ENCODE measurements at regions not wholly inside any gene's neighbourhood (a gene's known extent, or its start where the extent isn't known, plus 50 kb on each side); places are given as distances from the start of the nearest gene placed in this dataset.

DNA sequence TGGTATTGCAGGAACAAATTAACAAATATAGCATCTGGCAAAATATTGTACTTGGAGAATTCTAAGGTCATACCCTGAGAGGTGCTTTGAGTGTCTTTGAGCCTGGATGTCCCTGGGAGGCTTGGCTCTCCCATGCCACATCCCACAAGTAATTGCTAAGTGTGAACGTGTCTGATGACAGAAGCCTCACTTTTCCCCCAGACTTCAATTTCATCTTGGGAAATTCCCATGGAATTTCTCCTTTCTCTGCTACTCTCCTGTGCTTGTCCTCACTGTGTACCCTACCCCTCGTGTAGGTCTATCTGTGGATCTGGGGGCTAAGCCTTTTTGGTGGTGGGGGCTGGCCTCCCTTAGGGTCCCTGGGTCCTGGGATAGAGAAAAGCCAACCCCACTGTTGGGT, 293.3 kb downstream of the TCF7L2 start:
- TF ChIP-seq, protein P1, sequence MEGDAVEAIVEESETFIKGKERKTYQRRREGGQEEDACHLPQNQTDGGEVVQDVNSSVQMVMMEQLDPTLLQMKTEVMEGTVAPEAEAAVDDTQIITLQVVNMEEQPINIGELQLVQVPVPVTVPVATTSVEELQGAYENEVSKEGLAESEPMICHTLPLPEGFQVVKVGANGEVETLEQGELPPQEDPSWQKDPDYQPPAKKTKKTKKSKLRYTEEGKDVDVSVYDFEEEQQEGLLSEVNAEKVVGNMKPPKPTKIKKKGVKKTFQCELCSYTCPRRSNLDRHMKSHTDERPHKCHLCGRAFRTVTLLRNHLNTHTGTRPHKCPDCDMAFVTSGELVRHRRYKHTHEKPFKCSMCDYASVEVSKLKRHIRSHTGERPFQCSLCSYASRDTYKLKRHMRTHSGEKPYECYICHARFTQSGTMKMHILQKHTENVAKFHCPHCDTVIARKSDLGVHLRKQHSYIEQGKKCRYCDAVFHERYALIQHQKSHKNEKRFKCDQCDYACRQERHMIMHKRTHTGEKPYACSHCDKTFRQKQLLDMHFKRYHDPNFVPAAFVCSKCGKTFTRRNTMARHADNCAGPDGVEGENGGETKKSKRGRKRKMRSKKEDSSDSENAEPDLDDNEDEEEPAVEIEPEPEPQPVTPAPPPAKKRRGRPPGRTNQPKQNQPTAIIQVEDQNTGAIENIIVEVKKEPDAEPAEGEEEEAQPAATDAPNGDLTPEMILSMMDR (IDR thresholded peaks at IDR 0.05; ENCODE audit: low read depth, low read length), result no peak
- no peak for DNase-seq (ENCODE audit: low read depth in 1 of 2, low spot score in 1 of 2)
- H3K4me3 ChIP-seq, result no peak overlapping the region
- H3K9me3 ChIP-seq (ENCODE audit: low read depth), result no peaks in the 10 kb centered on the region
- H3K27me3 ChIP-seq, result no peaks in the 10 kb centered on the region
- no peaks in the 10 kb centered on the region for H3K36me3 ChIP-seq
- no peaks in the 10 kb centered on the region for H3K4me1 ChIP-seq (ENCODE audit: low read depth)
- no peak overlapping the region for H3K27ac ChIP-seq

DNA sequence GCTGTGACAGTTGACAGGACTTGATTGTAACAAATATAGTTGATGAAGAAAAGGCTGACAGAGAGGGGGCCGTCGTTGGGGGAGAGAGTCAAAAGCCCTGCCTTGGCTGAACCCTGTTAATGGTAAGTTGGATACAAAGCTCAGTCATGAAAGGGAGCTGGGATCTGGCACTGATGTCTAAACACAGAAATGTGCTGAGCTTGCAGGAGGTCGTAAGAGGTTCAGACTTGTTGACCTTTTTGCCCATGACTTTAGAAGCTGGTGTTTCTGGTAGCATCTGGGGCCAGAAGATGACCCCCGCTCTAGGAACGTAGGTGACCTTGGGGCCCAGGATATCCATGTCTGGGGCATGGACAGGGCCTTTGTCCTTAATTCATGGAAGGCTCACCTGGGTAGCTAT, 294.7 kb downstream of the TCF7L2 start:
- Histone ChIP-seq H3K27ac (no peak overlapping the region), H3K4me1 (ENCODE audit: low read depth) (no peaks in the 10 kb centered on the region), H3K4me3 (no peak overlapping the region), H3K9me3 (ENCODE audit: low read depth) (no peaks in the 10 kb centered on the region), H3K27me3 (no peaks in the 10 kb centered on the region), H3K36me3 (no peaks in the 10 kb centered on the region)
- DNase-seq (ENCODE audit: low read depth in 1 of 2, low spot score in 1 of 2), result no peak
- TF ChIP-seq, protein P1 (IDR thresholded peaks at IDR 0.05; ENCODE audit: low read depth, low read length), result no peak

DNA sequence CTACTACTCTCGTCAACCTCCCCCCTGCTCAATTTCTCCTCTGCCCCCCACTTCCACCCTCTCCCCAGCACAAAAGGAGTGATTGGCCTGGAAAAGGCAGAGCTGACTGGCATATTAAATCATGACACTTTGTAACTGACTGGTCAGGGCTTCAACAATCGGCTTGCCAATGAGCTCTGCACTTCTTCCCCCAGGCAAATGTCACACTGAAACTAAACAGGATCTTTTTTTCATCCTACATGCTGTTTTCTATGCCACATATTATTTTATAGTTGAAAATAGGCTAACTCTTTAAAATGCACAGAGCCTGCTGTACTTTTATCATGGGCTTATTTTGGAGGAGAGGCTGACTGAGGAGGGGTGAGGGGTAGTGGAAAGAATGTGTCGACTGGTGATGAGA, 295.2 kb downstream of the TCF7L2 start:
- TF ChIP-seq, protein P1 (IDR thresholded peaks at IDR 0.05; ENCODE audit: low read depth, low read length), result no peak
- DNase-seq (ENCODE audit: low read depth in 1 of 2, low spot score in 1 of 2), result no peak
- H3K4me1 ChIP-seq (ENCODE audit: low read depth), result no peaks in the 10 kb centered on the region
- no peaks in the 10 kb centered on the region for H3K27me3 ChIP-seq
- no peaks in the 10 kb centered on the region for H3K9me3 ChIP-seq (ENCODE audit: low read depth)
- H3K36me3 ChIP-seq, result no peaks in the 10 kb centered on the region
- no peak overlapping the region for H3K27ac ChIP-seq
- H3K4me3 ChIP-seq, result no peak overlapping the region

DNA sequence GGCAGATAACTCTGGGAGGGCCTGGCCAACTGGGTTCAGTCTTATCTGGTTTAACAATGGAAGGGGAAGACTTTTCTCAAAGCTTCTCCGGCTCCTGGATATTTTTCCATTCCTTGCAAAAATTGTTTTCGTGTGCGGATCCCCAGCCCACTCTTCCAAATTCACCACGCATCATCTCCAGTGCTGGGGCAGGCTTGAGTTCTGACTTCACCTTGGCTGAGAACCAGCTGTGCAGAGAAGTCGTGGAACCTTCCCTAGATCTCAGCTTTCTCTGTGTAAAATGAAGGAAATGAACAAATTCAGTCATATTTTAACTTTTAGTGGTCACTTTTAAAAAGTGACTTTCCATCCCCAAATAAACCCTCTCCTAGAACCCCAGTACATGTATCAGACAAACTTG, 297.0 kb downstream of the TCF7L2 start:
- Histone ChIP-seq H3K4me1 (ENCODE audit: low read depth) (no peaks in the 10 kb centered on the region), H3K27ac (no peak overlapping the region), H3K4me3 (no peak overlapping the region), H3K9me3 (ENCODE audit: low read depth) (no peaks in the 10 kb centered on the region), H3K27me3 (no peaks in the 10 kb centered on the region), H3K36me3 (no peaks in the 10 kb centered on the region)
- no peak for DNase-seq (ENCODE audit: low read depth in 1 of 2, low spot score in 1 of 2)
- TF ChIP-seq, protein P1 (IDR thresholded peaks at IDR 0.05; ENCODE audit: low read depth, low read length), result no peak

DNA sequence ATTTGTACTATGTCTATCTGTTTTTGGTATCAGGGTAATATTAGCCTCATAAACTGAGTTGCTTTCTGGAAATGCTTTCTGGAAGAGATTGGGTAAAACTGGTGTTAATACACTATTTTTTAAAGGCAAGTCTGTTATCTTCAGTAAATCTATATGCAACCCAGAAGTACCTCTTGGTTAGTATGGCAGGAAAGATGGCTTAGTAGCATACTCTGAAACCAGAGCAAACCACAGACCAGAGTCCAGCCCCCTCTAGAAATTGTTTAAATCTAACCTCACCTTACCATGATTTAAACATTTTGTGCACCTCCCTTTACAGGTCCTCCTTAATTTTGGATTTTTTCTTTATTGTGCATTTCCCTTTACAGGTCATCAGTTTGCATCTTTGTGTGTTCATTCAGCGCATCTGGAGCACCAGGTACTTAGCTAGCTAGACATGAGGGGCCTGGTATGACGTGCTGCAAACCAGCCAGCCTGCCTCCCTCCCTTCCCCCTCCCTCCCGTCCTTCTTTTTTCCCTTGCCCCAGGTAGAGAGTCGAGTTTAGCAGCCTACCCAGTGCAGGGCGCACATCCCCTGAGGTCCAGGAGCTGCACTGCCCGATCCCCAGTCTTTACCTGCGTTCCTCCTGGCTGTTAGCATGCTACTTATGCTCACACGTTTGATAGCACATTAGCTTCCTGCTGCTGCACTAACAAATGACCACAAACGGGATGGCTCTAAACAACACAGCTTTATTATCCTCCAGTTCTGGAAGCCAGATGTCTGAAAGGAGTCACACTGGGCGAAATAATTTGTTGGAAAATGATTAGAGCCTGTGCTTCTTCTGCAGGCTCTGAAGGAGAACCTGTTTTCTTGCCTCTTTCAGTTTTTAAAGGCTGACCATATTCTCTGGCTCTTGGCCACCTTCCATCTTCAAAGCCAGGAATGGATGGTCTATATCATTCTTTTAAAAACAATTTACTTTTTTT, 299.9 kb upstream of the HABP2 start:
- Histone ChIP-seq H3K27ac (no peak overlapping the region), H3K36me3 (no peaks in the 10 kb centered on the region), H3K9me3 (ENCODE audit: low read depth) (no peaks in the 10 kb centered on the region), H3K27me3 (no peaks in the 10 kb centered on the region), H3K4me3 (no peak overlapping the region), H3K4me1 (ENCODE audit: low read depth) (no peaks in the 10 kb centered on the region)
- DNase-seq (ENCODE audit: low read depth in 1 of 2, low spot score in 1 of 2), result no peak
- TF ChIP-seq, protein P1 (IDR thresholded peaks at IDR 0.05; ENCODE audit: low read depth, low read length), result no peak
